T-cell (primary cell): ENCODE measurements at regions not wholly inside any gene's neighbourhood (a gene's known extent, or its start where the extent isn't known, plus 50 kb on each side); places are given as distances from the start of the nearest gene placed in this dataset.

Experiments
- ATAC-seq, 4 experiments: fragments of 200-7000 bp in 3 of 4; fragments of 150-1000 bp in 1 of 4; cut with Tn5 transposase; replicated peaks in 1 of 4; 1 replicate in 3 of 4; 2 replicates in 1 of 4; pipeline ENCODE4 v1.10.0; 2021; ENCODE audit warnings: moderate library complexity in 3 of 4, mild to moderate bottlenecking in 2 of 4, moderate number of reproducible peaks in 1 of 4
- CTCF ChIA-PET, 2 donors: fragments of 300-600 bp; sonication (Branson Sonifier 250); formaldehyde crosslinking; loops; one replicate each; lab custom pipeline; 2022; ENCODE audit warnings: antibody characterized with exemption in 2 of 2; lab: Charles Lee
- POLR2A ChIA-PET, 2 donors: fragments of 300-600 bp; sonication (Branson Sonifier 250); formaldehyde crosslinking; loops; one replicate each; lab custom pipeline; 2022; ENCODE audit warnings: antibody characterized with exemption in 2 of 2; lab: Charles Lee
- DNase-seq, 35 experiments: peaks; one replicate each; pipeline versions ENCODE4 v3.0.0 to v3.0.0-alpha.2; 2013 to 2023
- H3K27ac ChIP-seq: one replicate; pipeline ENCODE4 v1.5.1; 2013; ENCODE audit warnings: low read length
- H3K27me3 ChIP-seq, 2 experiments: replicated peaks in 1 of 2; 1 replicate in 1 of 2; 2 replicates in 1 of 2; pipeline versions ENCODE4 v1.6.1 to v1.7.0; 2013; ENCODE audit warnings: low read length in 1 of 2, mixed read lengths in 1 of 2; ENCODE audit not compliant: control insufficient read depth in 2 of 2, insufficient read depth in 2 of 2; ENCODE audit errors: extremely low read depth in 1 of 2
- H3K36me3 ChIP-seq, 2 donors: 1 replicate in 1 of 2; 2 replicates in 1 of 2; pipeline versions ENCODE4 v1.6.1 to v1.7.0; 2013; ENCODE audit warnings: low read length in 1 of 2; ENCODE audit not compliant: control insufficient read depth in 2 of 2, insufficient read depth in 1 of 2; ENCODE audit errors: extremely low read depth in 1 of 2
- H3K4me1 ChIP-seq, 2 experiments: 1 replicate in 1 of 2; 2 replicates in 1 of 2; pipeline versions ENCODE4 v1.6.1 to v1.7.0; 2013; ENCODE audit warnings: low read length in 2 of 2, mixed read lengths in 1 of 2; ENCODE audit not compliant: insufficient read depth in 2 of 2, control insufficient read depth in 1 of 2; ENCODE audit errors: extremely low read depth in 1 of 2
- H3K4me3 ChIP-seq, 2 donors: 1 replicate in 1 of 2; 2 replicates in 1 of 2; pipeline versions ENCODE4 v1.5.1 to v1.7.0; 2013; ENCODE audit warnings: mild to moderate bottlenecking in 2 of 2, low read length in 1 of 2, moderate library complexity in 1 of 2; ENCODE audit not compliant: control insufficient read depth in 1 of 2; ENCODE audit errors: extremely low read depth in 1 of 2
- H3K9me3 ChIP-seq: 2 replicates; pipeline ENCODE4 v1.7.0; 2013
- H3K27ac Mint-ChIP-seq, 2 donors: one replicate each; pipeline ENCODE4 v1.8.0; 2020 to 2021; ENCODE audit warnings: mild to moderate bottlenecking in 2 of 2, mixed read lengths in 2 of 2
- H3K27me3 Mint-ChIP-seq, 2 donors: one replicate each; pipeline ENCODE4 v1.8.0; 2021 to 2022; ENCODE audit warnings: mixed read lengths in 2 of 2
- H3K36me3 Mint-ChIP-seq: one replicate; pipeline ENCODE4 v1.8.0; 2021; ENCODE audit warnings: mixed read lengths
- H3K4me1 Mint-ChIP-seq, 3 donors: one replicate each; pipeline ENCODE4 v1.8.0; 2020 to 2022; ENCODE audit warnings: mixed read lengths in 3 of 3, mild to moderate bottlenecking in 1 of 3
- H3K4me3 Mint-ChIP-seq, 3 donors: one replicate each; pipeline ENCODE4 v1.8.0; 2020 to 2022; ENCODE audit warnings: mild to moderate bottlenecking in 3 of 3, mixed read lengths in 3 of 3, moderate library complexity in 3 of 3
- H3K9me3 Mint-ChIP-seq, 3 donors: one replicate each; pipeline ENCODE4 v1.8.0; 2020 to 2022; ENCODE audit warnings: mixed read lengths in 3 of 3
- WGBS: methylation state at CpG from one replicate; pipeline ENCODE4 v1.1.5; 2013; ENCODE audit warnings: missing lambda C conversion rate; ENCODE audit not compliant: insufficient coverage; 5-methylcytosine and 5-hydroxymethylcytosine counted together

- H3K9me3 ChIP-seq = peaks cover 2% of the 10 kb centered on the region
- no peak overlapping the region for H3K4me3 Mint-ChIP-seq
- no peaks in the 10 kb centered on the region for H3K27me3 ChIP-seq
- CTCF ChIA-PET = interaction anchor here in 1 of 2 donors (1.0 kb wide), 1 partner anchor 8 kb away, joined by 3 read pairs; no protein-coding TSS in a partner anchor
- H3K27me3 Mint-ChIP-seq = no peaks in the 10 kb centered on the region
- H3K4me1 ChIP-seq = no peaks in the 10 kb centered on the region
- DNase-seq = no peak
- H3K36me3 Mint-ChIP-seq = no peaks in the 10 kb centered on the region
- no peaks in the 10 kb centered on the region for H3K36me3 ChIP-seq
- H3K4me1 Mint-ChIP-seq = no peaks in the 10 kb centered on the region
- no peak overlapping the region for H3K27ac ChIP-seq
- no peak overlapping the region for H3K27ac Mint-ChIP-seq
- POLR2A ChIA-PET = no interaction called here
- peaks cover 4 to 28% (median 11%) of the 10 kb centered on the region in 3 donors for H3K9me3 Mint-ChIP-seq
- no peak overlapping the region for H3K4me3 ChIP-seq
- no CpG with 5 or more reads among the region's 1 CpG for WGBS
- no peak for ATAC-seq
Observed at GRCh38 chr12:28905220-28905955, 243.7 kb upstream of the FAR2 start.

DNA sequence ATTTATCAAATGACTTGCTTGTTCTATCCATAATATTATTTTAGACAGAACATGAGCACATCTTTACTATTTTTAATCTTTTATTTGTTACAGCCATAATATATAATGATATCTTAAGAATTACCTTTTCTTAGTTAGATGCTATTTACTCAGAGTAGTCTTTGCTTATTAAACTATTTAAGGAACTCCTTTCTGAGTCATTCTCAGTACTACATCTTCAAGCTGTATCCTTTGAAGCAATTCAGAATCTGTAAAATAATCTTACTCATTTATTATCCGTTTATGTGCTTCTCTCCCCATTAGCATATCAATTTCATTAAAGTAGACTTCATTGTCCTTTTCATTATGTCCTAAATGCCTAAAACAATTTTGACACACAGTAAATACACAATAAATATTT lies 240.4 kb upstream of the FAR2 start:
- Histone ChIP-seq H3K27me3 (no peaks in the 10 kb centered on the region), H3K27ac (no peak overlapping the region), H3K4me1 (no peaks in the 10 kb centered on the region), H3K4me3 (no peak overlapping the region), H3K9me3 (peaks cover 2% of the 10 kb centered on the region), H3K36me3 (no peaks in the 10 kb centered on the region)
- no peak overlapping the region for H3K4me3 Mint-ChIP-seq
- H3K27me3 Mint-ChIP-seq = no peaks in the 10 kb centered on the region
- 80% methylated on average over 1 of the region's 1 CpG for WGBS
- POLR2A ChIA-PET = no interaction called here
- no peak for ATAC-seq
- CTCF ChIA-PET = no interaction called here
- H3K4me1 Mint-ChIP-seq = no peaks in the 10 kb centered on the region
- H3K27ac Mint-ChIP-seq = no peak overlapping the region
- no peak for DNase-seq
- peaks cover 10 to 35% (median 13%) of the 10 kb centered on the region in 3 donors for H3K9me3 Mint-ChIP-seq
- no peaks in the 10 kb centered on the region for H3K36me3 Mint-ChIP-seq

- Mint-ChIP-seq H3K27ac (no peak overlapping the region), H3K4me1 (no peaks in the 10 kb centered on the region), H3K27me3 (no peaks in the 10 kb centered on the region), H3K4me3 (no peak overlapping the region), H3K9me3 (peaks cover 17 to 37% (median 20%) of the 10 kb centered on the region in 3 donors), H3K36me3 (no peaks in the 10 kb centered on the region)
- Histone ChIP-seq H3K27ac (no peak overlapping the region), H3K4me1 (no peaks in the 10 kb centered on the region), H3K4me3 (no peak overlapping the region), H3K9me3 (peaks cover 2% of the 10 kb centered on the region), H3K27me3 (no peaks in the 10 kb centered on the region), H3K36me3 (no peaks in the 10 kb centered on the region)
- ChIA-PET CTCF (no interaction called here), POLR2A (no interaction called here)
- DNase-seq = no peak
- no peak for ATAC-seq
- no CpG with 5 or more reads among the region's 1 CpG for WGBS
Observed at GRCh38 chr12:28909291-28909690, 239.8 kb upstream of the FAR2 start.

DNA sequence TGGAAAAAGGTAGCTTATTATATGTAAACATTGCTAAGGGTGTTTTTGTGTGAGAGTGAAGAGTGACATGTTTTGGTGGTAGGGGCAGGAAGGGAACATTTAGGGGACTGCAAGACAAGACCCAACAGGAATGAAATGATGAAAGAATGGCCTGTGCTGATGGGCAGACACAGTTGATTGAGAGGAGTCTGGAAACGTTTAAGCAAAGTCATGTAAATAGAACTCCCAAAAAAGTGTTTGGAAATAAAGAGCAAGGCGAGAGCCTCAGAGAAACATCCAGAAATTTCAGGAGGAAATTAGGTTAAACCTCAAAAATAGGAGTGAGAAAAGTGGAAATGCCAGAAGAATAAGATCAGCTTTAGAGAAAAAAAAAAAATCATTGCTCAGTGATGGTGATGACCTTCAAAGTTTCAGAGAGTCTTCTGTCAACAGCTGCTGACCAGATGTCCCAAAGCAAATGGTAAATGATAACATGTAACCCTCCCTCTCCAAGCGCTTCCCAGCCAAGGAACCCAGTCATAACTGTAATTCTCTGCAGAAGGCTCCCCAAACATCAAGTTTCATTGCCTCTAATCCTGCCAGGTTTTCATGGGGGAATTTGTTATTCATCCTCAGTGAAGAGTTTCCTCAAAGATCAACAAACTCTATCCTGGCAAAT lies 223.2 kb upstream of the FAR2 start:
- no peak for DNase-seq
- Mint-ChIP-seq H3K36me3 (no peaks in the 10 kb centered on the region), H3K27me3 (no peaks in the 10 kb centered on the region), H3K4me1 (no peaks in the 10 kb centered on the region), H3K27ac (no peak overlapping the region), H3K4me3 (no peak overlapping the region), H3K9me3 (peaks cover 8 to 24% (median 15%) of the 10 kb centered on the region in 3 donors)
- Histone ChIP-seq H3K36me3 (no peaks in the 10 kb centered on the region), H3K9me3 (no peaks in the 10 kb centered on the region), H3K27me3 (no peaks in the 10 kb centered on the region), H3K27ac (no peak overlapping the region), H3K4me1 (no peaks in the 10 kb centered on the region), H3K4me3 (no peak overlapping the region)
- ATAC-seq = no peak
- POLR2A ChIA-PET = no interaction called here
- 60% methylated on average over 1 of the region's 3 CpGs for WGBS
- CTCF ChIA-PET = no interaction called here

- WGBS = no CpG with 5 or more reads among the region's 2 CpGs
- ChIA-PET POLR2A (no interaction called here), CTCF (no interaction called here)
- Mint-ChIP-seq H3K27ac (no peak overlapping the region), H3K9me3 (peaks cover 0 to 3% (median 1%) of the 10 kb centered on the region in 3 donors), H3K4me1 (no peaks in the 10 kb centered on the region), H3K27me3 (no peaks in the 10 kb centered on the region), H3K4me3 (no peak overlapping the region), H3K36me3 (no peaks in the 10 kb centered on the region)
- DNase-seq = no peak
- H3K4me3 ChIP-seq = no peak overlapping the region
- ATAC-seq = no peak
- H3K36me3 ChIP-seq = no peaks in the 10 kb centered on the region
- no peak overlapping the region for H3K27ac ChIP-seq
- no peaks in the 10 kb centered on the region for H3K27me3 ChIP-seq
- no peaks in the 10 kb centered on the region for H3K9me3 ChIP-seq
- no peaks in the 10 kb centered on the region for H3K4me1 ChIP-seq
Observed at GRCh38 chr12:28930704-28931103, 218.4 kb upstream of the FAR2 start.

GRCh38 chr12:28933176-28933575 lies 215.9 kb upstream of the FAR2 start:
- Mint-ChIP-seq H3K27me3 (no peaks in the 10 kb centered on the region), H3K36me3 (no peaks in the 10 kb centered on the region), H3K4me3 (no peak overlapping the region), H3K27ac (no peak overlapping the region), H3K4me1 (no peaks in the 10 kb centered on the region), H3K9me3 (no peaks in the 10 kb centered on the region)
- ChIA-PET POLR2A (no interaction called here), CTCF (no interaction called here)
- Histone ChIP-seq H3K27ac (no peak overlapping the region), H3K4me1 (no peaks in the 10 kb centered on the region), H3K4me3 (no peak overlapping the region), H3K9me3 (no peaks in the 10 kb centered on the region), H3K27me3 (no peaks in the 10 kb centered on the region), H3K36me3 (no peaks in the 10 kb centered on the region)
- WGBS = no CpG with 5 or more reads among the region's 1 CpG
- DNase-seq = no peak
- ATAC-seq = no peak
